Hepatocyte (in vitro differentiated cells): ENCODE measurements at regions not wholly inside any gene's neighbourhood (a gene's known extent, or its start where the extent isn't known, plus 50 kb on each side); places are given as distances from the start of the nearest gene placed in this dataset.

Experiments used
- EZH2phosphoT487 ChIP-seq: fragments of 200-600 bp; sonication (generic); IDR thresholded peaks from one replicate; pipeline ENCODE4 v1.6.1; 2018; ENCODE audit warnings: antibody characterized with exemption, mild to moderate bottlenecking, low read depth, moderate library complexity; ENCODE audit not compliant: unreplicated experiment, severe bottlenecking
- TF ChIP-seq, protein P1 (sequence below): fragments of 200-600 bp; sonication (generic); IDR thresholded peaks from 2 replicates; pipeline ENCODE4 v1.5.1; 2016; ENCODE audit warnings: antibody characterized with exemption, mild to moderate bottlenecking; ENCODE audit not compliant: poor library complexity

DNA sequence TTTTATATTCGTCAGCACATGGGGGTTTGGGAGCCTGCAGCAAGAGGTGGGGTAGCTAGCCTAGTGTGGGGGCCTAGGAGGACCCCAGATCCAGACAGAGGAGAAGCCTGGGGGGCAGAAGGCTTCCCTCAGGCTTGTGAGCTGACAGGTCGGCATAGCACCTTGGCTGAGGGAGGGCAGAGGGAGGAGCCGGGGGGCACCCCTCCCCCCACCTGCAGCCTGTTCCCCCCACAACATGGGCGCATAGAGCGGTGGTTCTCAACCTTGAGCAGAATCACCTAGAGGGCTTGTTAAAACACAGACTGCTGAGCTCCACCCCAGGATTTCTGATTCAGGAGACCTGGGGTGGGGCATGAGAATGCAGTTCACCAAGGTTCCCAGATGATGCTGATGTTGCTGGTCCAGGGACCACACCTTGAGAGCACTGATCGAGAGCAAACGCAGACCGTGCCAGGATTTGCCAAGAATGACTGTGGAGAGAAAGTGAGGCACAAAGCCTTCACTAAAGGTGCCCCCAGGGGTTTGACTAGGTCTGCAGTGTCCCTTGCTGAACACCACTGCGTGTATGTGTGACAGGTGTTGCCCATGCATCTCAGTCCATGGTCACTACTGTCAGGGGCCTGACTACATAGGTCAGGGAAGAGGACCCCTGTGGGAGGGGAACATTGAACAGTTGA, 163.3 kb downstream of the MACROH2A1 start:
- TF ChIP-seq, protein P1, sequence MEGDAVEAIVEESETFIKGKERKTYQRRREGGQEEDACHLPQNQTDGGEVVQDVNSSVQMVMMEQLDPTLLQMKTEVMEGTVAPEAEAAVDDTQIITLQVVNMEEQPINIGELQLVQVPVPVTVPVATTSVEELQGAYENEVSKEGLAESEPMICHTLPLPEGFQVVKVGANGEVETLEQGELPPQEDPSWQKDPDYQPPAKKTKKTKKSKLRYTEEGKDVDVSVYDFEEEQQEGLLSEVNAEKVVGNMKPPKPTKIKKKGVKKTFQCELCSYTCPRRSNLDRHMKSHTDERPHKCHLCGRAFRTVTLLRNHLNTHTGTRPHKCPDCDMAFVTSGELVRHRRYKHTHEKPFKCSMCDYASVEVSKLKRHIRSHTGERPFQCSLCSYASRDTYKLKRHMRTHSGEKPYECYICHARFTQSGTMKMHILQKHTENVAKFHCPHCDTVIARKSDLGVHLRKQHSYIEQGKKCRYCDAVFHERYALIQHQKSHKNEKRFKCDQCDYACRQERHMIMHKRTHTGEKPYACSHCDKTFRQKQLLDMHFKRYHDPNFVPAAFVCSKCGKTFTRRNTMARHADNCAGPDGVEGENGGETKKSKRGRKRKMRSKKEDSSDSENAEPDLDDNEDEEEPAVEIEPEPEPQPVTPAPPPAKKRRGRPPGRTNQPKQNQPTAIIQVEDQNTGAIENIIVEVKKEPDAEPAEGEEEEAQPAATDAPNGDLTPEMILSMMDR: no peak
- TF ChIP-seq EZH2phosphoT487: no peak
